Spleen (tissue), 11 donors: ENCODE measurements at regions not wholly inside any gene's neighbourhood (a gene's known extent, or its start where the extent isn't known, plus 50 kb on each side); places are given as distances from the start of the nearest gene placed in this dataset.

Experiments
- DNase-seq: peaks from one replicate; pipeline ENCODE4 v3.0.0-alpha.2; 2020
- H3K27ac ChIP-seq, 8 donors: fragments of 200-600 bp; sonication (generic) in 7 of 8; 1 replicate in 4 of 8; 2 replicates in 4 of 8; pipeline versions ENCODE4 v1.5.0 to v1.8.0; 2016 to 2021; ENCODE audit warnings: inconsistent platforms in 4 of 8, mild to moderate bottlenecking in 4 of 8, moderate library complexity in 1 of 8
- H3K27me3 ChIP-seq, 7 donors: fragments of 200-600 bp; sonication (generic) in 6 of 7; replicated peaks in 1 of 7; 1 replicate in 4 of 7; 2 replicates in 3 of 7; pipeline versions ENCODE4 v1.5.0 to v1.8.0; 2016 to 2021; ENCODE audit warnings: inconsistent platforms in 3 of 7, mild to moderate bottlenecking in 1 of 7
- H3K36me3 ChIP-seq, 6 donors: fragments of 200-600 bp; sonication (generic) in 5 of 6; 1 replicate in 4 of 6; 2 replicates in 2 of 6; pipeline versions ENCODE4 v1.5.0 to v1.8.0; 2016 to 2021; ENCODE audit warnings: inconsistent platforms in 2 of 6
- H3K4me1 ChIP-seq, 6 donors: fragments of 200-600 bp; sonication (generic) in 5 of 6; 1 replicate in 3 of 6; 2 replicates in 3 of 6; pipeline versions ENCODE4 v1.5.0 to v1.8.0; 2016 to 2021; ENCODE audit warnings: inconsistent platforms in 3 of 6
- H3K4me3 ChIP-seq, 8 donors: fragments of 200-600 bp; sonication (generic) in 7 of 8; 1 replicate in 4 of 8; 2 replicates in 4 of 8; pipeline versions ENCODE4 v1.5.0 to v1.8.0; 2016 to 2021; ENCODE audit warnings: inconsistent platforms in 4 of 8, mild to moderate bottlenecking in 4 of 8, moderate library complexity in 2 of 8
- H3K9me3 ChIP-seq, 8 donors: fragments of 200-600 bp; sonication (generic) in 7 of 8; 1 replicate in 4 of 8; 2 replicates in 4 of 8; pipeline versions ENCODE4 v1.5.0 to v1.8.0; 2016 to 2021; ENCODE audit warnings: inconsistent platforms in 4 of 8
- CTCF ChIP-seq, 11 experiments: fragments of 200-600 bp in 7 of 11; fragments of 450-650 bp in 4 of 11; sonication (generic) in 4 of 11; IDR thresholded peaks in 8 of 11; conservative IDR thresholded peaks in 3 of 11; 1 replicate in 7 of 11; 2 replicates in 4 of 11; pipeline versions ENCODE4 v1.4.0 to v1.8.0; 2016 to 2021; ENCODE audit warnings: antibody characterized with exemption in 11 of 11, inconsistent platforms in 4 of 11, mild to moderate bottlenecking in 1 of 11
- POLR2A ChIP-seq, 3 donors: fragments of 450-650 bp; IDR thresholded peaks; one replicate each; pipeline ENCODE4 v1.5.1; 2017; ENCODE audit warnings: antibody characterized with exemption in 3 of 3, mild to moderate bottlenecking in 1 of 3
- POLR2AphosphoS5 ChIP-seq, 3 donors: sonication (generic); formaldehyde crosslinking; IDR thresholded peaks; one replicate each; pipeline ENCODE4 v1.5.1; 2017; ENCODE audit warnings: antibody characterized with exemption in 3 of 3
- WGBS, 5 donors: extraction: QIAGEN DNeasy Blood & Tissue Kit in 3 of 5; methylation state at CpG; one replicate each; pipeline versions ENCODE4 v1.1.5 to v1.1.7; 2013 to 2018; 5-methylcytosine and 5-hydroxymethylcytosine counted together
- intact Hi-C: fragments of 100-400 bp; cut with DNase I; formaldehyde crosslinking; loops from one replicate; pipeline ENCODE4 v1.15.0; 2023; ENCODE audit warnings: low total_unique reads
- donor health status: healthy with polysubstance abuse.
- donor health status: DM: no; HTN: no; CAD: no; lungs with moderate emphysema.
- donor health status: DM: no; HTN: no; CAD: no.
- donor health status: Bipolar disorder and iron deficiency.
- donor health status: healthy.
- donor health status: DM: no; HTN: no; CAD: no.
- donor health status: DM: yes; HTN: yes; CAD: no.

GRCh38 chr3:24937780-24938179, 443.1 kb upstream of the THRB start:
- no peak for DNase-seq
- Histone ChIP-seq H3K27me3 (peaks cover 0 to 7% (median 0%) of the 10 kb centered on the region in 7 donors), H3K9me3 (no peaks in the 10 kb centered on the region), H3K27ac (no peak overlapping the region), H3K4me1 (no peaks in the 10 kb centered on the region), H3K4me3 (no peak overlapping the region), H3K36me3 (no peaks in the 10 kb centered on the region)
- TF ChIP-seq POLR2A (IDR thresholded peaks at IDR 0.05) (no peak), POLR2AphosphoS5 (IDR thresholded peaks at IDR 0.05) (no peak), CTCF (IDR thresholded peaks at IDR 0.05 in 8 of 11, conservative IDR thresholded peaks at IDR 0.05 in 3 of 11) (no peak)
- WGBS, 5 donors: 74 to 88% (median 76%) methylated on average over 5 of the region's 5 CpGs
- intact Hi-C loops: no loop called here

GRCh38 chr3:24943961-24944360, 449.3 kb upstream of the THRB start:
- no peaks in the 10 kb centered on the region for H3K9me3 ChIP-seq
- peaks cover 0 to 7% (median 0%) of the 10 kb centered on the region in 7 donors for H3K27me3 ChIP-seq
- 85 to 94% (median 93%) methylated on average over 3 of the region's 3 CpGs for WGBS, 5 donors
- no peak for DNase-seq
- no peak overlapping the region for H3K27ac ChIP-seq
- H3K4me3 ChIP-seq: no peak overlapping the region
- no peak for TF ChIP-seq POLR2AphosphoS5 (IDR thresholded peaks at IDR 0.05)
- TF ChIP-seq POLR2A (IDR thresholded peaks at IDR 0.05): no peak
- H3K36me3 ChIP-seq: no peaks in the 10 kb centered on the region
- H3K4me1 ChIP-seq: no peaks in the 10 kb centered on the region
- intact Hi-C loops: no loop called here

GRCh38 chr3:24944805-24945520, 450.3 kb upstream of the THRB start:
- intact Hi-C loops: no loop called here
- 89 to 95% (median 93%) methylated on average over 3 of the region's 3 CpGs for WGBS, 5 donors

GRCh38 chr3:24945563-24945962, 450.9 kb upstream of the THRB start:
- no peaks in the 10 kb centered on the region for H3K36me3 ChIP-seq
- intact Hi-C loops: no loop called here
- no peak for DNase-seq
- H3K27ac ChIP-seq: no peak overlapping the region
- H3K9me3 ChIP-seq: no peaks in the 10 kb centered on the region
- 71 to 90% (median 85%) methylated on average over 2 of the region's 2 CpGs for WGBS, 5 donors
- TF ChIP-seq POLR2A (IDR thresholded peaks at IDR 0.05) (no peak), CTCF (IDR thresholded peaks at IDR 0.05 in 8 of 11, conservative IDR thresholded peaks at IDR 0.05 in 3 of 11) (no peak), POLR2AphosphoS5 (IDR thresholded peaks at IDR 0.05) (no peak)
- no peaks in the 10 kb centered on the region for H3K4me1 ChIP-seq
- peaks cover 0 to 7% (median 0%) of the 10 kb centered on the region in 7 donors for H3K27me3 ChIP-seq
- no peak overlapping the region for H3K4me3 ChIP-seq

More at GRCh38 chr3:24944805-24945520, 450.3 kb upstream of the THRB start:
- TF ChIP-seq CTCF (IDR thresholded peaks at IDR 0.05 in 8 of 11, conservative IDR thresholded peaks at IDR 0.05 in 3 of 11) (no peak), POLR2A (IDR thresholded peaks at IDR 0.05) (no peak), POLR2AphosphoS5 (IDR thresholded peaks at IDR 0.05) (no peak)
- H3K27ac ChIP-seq: no peak overlapping the region
- DNase-seq: no peak
- no peaks in the 10 kb centered on the region for H3K36me3 ChIP-seq
- H3K4me1 ChIP-seq: no peaks in the 10 kb centered on the region
- peaks cover 0 to 7% (median 0%) of the 10 kb centered on the region in 7 donors for H3K27me3 ChIP-seq
- H3K9me3 ChIP-seq: no peaks in the 10 kb centered on the region
- no peak overlapping the region for H3K4me3 ChIP-seq
